ENCODE measurements at regions not wholly inside any gene's neighbourhood (a gene's known extent, or its start where the extent isn't known, plus 50 kb on each side); places are given as distances from the start of the nearest gene placed in this dataset.
A peak's percentile ranks its signal among the peaks of the same experiment; 100 is the strongest.
"Not testable (repeated sequence)": the region's sequence is repeated elsewhere in the genome, so short reads cannot be mapped to it uniquely, and the experiment has no call there.

- in situ Hi-C loops (cut with MboI); ATAC-seq; H3K4me2 ChIP-seq (ENCODE audit: insufficient read depth, low read length); H3K36me3 ChIP-seq (ENCODE audit: control insufficient read depth, insufficient read depth, low read length); DNase-seq (ENCODE audit: extremely low read depth in 1 of 4, low spot score in 3 of 4); intact Hi-C loops (cut with micrococcal nuclease); H3K9me1 ChIP-seq (ENCODE audit: control insufficient read depth, insufficient read depth, low read length); BruUV-seq (replicated peaks); H3K27ac ChIP-seq (ENCODE audit: extremely low read depth, low read depth, low read length); FAIRE-seq; H4K20me1 ChIP-seq (replicated peaks; ENCODE audit: control insufficient read depth, insufficient read depth, low read length); POLR2A ChIA-PET; H3K27me3 ChIP-seq (ENCODE audit: control insufficient read depth in 2 of 2, insufficient read depth in 2 of 2, low read length in 2 of 2); H3K4me1 ChIP-seq (replicated peaks in 1 of 2; ENCODE audit: control insufficient read depth in 2 of 2, insufficient read depth in 2 of 2, low read length in 2 of 2); CTCF ChIA-PET (ENCODE audit: low intra/inter-chr PET ratio); H3K9me3 ChIP-seq (replicated peaks; ENCODE audit: control insufficient read depth, insufficient read depth, low read depth, low read length); H3K9ac ChIP-seq (ENCODE audit: insufficient read depth in 1 of 2, low read depth in 2 of 2, low read length in 2 of 2); H3K4me3 ChIP-seq; H2AFZ ChIP-seq (ENCODE audit: low read depth, low read length); H3K79me2 ChIP-seq (ENCODE audit: control insufficient read depth, insufficient read depth, low read length): not testable (repeated sequence)
- no CpG with 5 or more reads among the region's 31 CpGs for WGBS (ENCODE audit: insufficient coverage, low coverage, missing lambda C conversion rate)
These were observed 428.8 kb downstream of the FGF13 start for GRCh38 chrX:138282598-138283150.

- no peaks in the 10 kb centered on the region for H3K9me3 ChIP-seq (replicated peaks; ENCODE audit: control insufficient read depth, insufficient read depth, low read depth, low read length)
- no peaks in the 10 kb centered on the region for H3K9me1 ChIP-seq (ENCODE audit: control insufficient read depth, insufficient read depth, low read length)
- no peaks in the 10 kb centered on the region for H3K79me2 ChIP-seq (ENCODE audit: control insufficient read depth, insufficient read depth, low read length)
- TF ChIP-seq CEBPB (tag; IDR thresholded peaks at IDR 0.05) (no peak), SUPT5H (IDR thresholded peaks at IDR 0.05) (no peak), SAFB2 (IDR thresholded peaks at IDR 0.05; ENCODE audit: borderline replicate concordance, low read depth, low read length, severe bottlenecking) (no peak), SAFB (IDR thresholded peaks at IDR 0.05; ENCODE audit: borderline replicate concordance, low read depth, low read length) (no peak), CTCFL (IDR thresholded peaks at IDR 0.05; ENCODE audit: borderline replicate concordance, insufficient read depth, low read depth, low read length, poor library complexity, severe bottlenecking) (no peak)
- no peak overlapping the region for H2AFZ ChIP-seq (ENCODE audit: low read depth, low read length)
- H3K27ac ChIP-seq (ENCODE audit: extremely low read depth, low read depth, low read length) = no peak overlapping the region
- no peaks in the 10 kb centered on the region for H3K27me3 ChIP-seq (ENCODE audit: control insufficient read depth in 2 of 2, insufficient read depth in 2 of 2, low read length in 2 of 2)
- FAIRE-seq (no peak), ATAC-seq (no peak), DNase-seq (ENCODE audit: extremely low read depth in 1 of 4, low spot score in 3 of 4) (peak in 1 of 4 experiments; percentile 2)
- in situ Hi-C loops (cut with MboI) = no loop called here
- no peaks in the 10 kb centered on the region for H3K36me3 ChIP-seq (ENCODE audit: control insufficient read depth, insufficient read depth, low read length)
- intact Hi-C loops (cut with micrococcal nuclease) = no loop called here
- no peak overlapping the region for H3K4me2 ChIP-seq (ENCODE audit: insufficient read depth, low read length)
- ChIA-PET CTCF (ENCODE audit: low intra/inter-chr PET ratio) (no interaction called here), POLR2A (no interaction called here)
- BruUV-seq (replicated peaks) = no TSS peak
- H3K4me1 ChIP-seq (replicated peaks in 1 of 2; ENCODE audit: control insufficient read depth in 2 of 2, insufficient read depth in 2 of 2, low read length in 2 of 2) = no peaks in the 10 kb centered on the region
- WGBS (ENCODE audit: insufficient coverage, low coverage, missing lambda C conversion rate) = 0% methylated on average over 3 of the region's 3 CpGs
- H4K20me1 ChIP-seq (replicated peaks; ENCODE audit: control insufficient read depth, insufficient read depth, low read length) = no peaks in the 10 kb centered on the region
- H3K4me3 ChIP-seq = no peak overlapping the region
- H3K9ac ChIP-seq (ENCODE audit: insufficient read depth in 1 of 2, low read depth in 2 of 2, low read length in 2 of 2) = no peak overlapping the region
These were observed 424.2 kb downstream of the FGF13 start for GRCh38 chrX:138287205-138287877.

All from K562 (cell line).